ENCODE measurements at regions not wholly inside any gene's neighbourhood (a gene's known extent, or its start where the extent isn't known, plus 50 kb on each side); places are given as distances from the start of the nearest gene placed in this dataset.

DNA sequence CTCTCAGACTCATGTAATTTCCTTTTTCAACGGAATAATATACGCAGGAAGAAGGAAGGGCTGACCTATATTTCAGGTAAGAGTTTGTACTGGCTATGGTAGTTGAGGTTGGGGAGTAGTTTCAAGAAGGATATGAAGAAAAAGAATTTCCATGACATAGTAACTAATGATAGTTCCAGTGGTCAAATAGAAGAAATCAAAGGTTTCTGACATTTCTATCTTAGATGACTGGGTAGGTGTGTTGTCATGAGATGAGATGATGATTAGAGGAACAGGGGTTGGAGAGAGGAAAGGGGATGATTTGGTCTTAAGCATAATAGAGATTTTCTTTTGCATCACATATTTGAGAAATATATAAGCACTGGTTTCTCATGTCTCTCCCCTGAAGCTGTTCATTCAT lies 166.0 kb downstream of the SPATA31D1 start:
- no peak for DNase-seq

DNA sequence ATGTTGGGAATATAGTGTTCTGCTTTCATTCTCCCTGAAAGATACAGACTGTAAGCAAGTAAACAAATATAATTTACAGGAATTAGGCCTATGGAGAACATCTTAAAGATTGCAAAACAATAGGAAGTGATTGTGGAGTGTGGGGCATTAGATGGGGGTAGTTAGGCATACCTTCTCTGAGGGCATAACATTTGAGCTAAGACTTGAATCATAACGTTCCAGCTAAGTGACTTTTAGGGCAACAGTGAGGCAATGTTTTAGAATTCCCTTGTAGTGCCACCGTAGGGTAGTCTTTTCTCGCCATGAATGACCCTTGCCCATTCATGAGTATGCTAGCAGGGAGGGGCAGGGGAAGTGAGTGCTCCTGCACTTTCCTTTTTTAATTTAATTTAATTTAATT lies 173.3 kb downstream of the SPATA31D1 start:
- no peak for DNase-seq

DNA sequence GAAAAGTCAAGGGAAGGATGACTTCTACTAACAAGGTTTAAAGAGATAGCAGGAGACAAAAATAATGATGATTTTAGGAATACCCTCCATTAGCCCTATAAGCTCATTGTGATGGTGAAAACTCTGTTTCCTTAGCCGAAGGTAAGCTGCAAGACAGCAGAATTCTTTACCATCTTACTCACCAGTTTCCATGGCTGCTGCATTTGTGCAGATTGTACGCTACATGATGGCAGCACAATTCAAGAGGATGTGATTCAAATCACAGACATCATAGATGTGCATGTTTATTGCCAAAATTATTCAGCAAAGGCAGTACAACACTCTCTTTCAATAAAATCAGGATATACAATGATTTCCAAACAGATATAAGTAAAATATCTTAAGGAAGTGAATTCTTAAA lies 175.6 kb downstream of the SPATA31D1 start:
- no peak for DNase-seq

DNA sequence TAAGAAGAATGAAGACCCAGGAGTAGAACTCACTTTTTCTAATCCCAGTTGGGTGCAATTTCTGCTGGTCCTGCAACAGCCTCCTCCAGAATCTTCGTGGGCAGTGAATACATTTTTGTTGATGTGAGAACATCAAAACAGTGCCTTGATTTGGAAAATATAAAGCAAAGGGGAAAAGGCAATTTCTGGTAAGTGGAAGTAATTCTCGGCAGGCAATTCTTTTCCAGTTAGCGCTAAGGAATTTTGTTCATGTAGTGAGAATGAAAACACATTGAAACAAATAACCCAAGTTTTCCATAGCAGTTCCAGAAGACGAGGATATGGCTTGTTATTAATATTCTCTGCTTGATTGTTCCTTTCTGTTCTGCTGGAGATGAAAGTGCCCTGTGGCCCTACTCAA lies 178.7 kb downstream of the SPATA31D1 start:
- DNase-seq, result peak; percentile 35

DNA sequence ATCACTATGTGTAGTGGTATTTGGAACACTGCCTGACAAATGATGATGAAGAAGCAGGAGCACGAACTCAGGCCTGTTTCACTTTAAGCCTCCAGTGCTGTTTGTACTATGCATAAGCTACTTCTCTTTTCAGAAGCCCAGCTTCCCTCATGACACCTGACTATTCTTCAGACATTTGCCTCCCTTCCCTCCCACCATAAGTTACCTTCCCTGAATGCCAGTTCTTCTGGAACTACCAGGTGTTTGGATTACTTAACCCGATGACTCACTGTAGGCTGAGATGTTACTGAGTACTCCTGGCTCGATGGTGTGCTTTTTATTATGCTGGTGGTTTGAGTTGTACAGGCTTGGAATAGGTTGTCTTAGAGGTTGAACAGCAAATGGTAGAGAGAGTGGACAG lies 180.0 kb downstream of the SPATA31D1 start:
- no peak for DNase-seq

DNA sequence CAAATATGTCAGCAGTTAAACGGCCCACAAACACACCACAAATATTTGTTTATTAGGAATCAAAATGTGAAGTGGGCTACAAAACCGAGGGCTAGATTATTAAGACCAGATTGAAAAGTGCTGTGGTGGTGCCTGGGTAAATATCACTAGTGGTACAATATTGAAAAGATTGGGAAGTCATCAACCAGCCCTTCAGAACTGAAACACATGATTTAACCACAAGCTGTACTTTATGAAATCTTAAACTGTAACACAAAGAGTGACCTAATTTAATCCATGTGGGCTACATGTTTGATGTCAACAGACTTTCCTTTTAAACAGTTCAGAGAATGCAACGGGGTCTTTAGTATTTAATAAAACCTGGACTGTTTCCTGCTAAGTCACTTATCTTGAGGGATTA lies 182.3 kb downstream of the SPATA31D1 start:
- DNase-seq, result peak; percentile 20

DNA sequence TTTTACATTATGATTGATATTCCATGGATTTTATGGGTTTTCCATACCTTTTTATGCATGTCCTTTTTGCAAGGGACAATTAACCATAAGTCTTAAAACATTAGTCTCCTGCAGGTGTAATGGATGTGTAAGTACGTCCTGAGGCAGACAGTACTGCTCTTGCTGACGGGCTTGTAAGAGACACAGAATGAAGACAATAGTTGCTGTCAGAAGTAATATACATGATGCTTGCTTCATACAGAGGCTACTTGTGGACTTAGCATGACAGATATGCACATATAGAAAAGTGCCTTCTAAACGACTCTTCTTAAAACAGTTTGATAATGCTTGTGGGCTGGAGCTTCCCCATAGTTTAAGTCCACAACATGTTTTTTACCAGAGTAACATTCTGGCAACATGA lies 182.7 kb downstream of the SPATA31D1 start:
- no peak for DNase-seq

DNA sequence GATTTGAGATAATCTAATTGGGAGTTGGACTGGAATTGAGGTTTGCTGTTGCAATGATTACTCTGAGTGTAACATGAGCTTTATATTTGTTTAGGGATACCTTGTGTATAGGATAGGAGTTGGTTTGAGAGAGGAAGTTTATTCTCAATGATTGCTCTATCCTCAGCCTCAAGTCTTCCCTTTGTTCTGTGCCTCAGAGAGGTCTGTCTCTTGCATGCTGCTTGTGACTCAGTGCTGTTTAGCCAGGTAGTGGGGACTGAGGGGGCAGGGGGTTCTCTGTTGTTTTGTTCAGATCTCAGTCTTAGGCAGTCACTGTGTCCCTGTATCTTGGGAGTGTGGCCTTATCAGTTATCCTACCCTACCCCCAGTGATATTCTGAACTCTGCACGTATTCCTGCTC lies 192.1 kb downstream of the SPATA31D1 start:
- DNase-seq, result no peak

DNA sequence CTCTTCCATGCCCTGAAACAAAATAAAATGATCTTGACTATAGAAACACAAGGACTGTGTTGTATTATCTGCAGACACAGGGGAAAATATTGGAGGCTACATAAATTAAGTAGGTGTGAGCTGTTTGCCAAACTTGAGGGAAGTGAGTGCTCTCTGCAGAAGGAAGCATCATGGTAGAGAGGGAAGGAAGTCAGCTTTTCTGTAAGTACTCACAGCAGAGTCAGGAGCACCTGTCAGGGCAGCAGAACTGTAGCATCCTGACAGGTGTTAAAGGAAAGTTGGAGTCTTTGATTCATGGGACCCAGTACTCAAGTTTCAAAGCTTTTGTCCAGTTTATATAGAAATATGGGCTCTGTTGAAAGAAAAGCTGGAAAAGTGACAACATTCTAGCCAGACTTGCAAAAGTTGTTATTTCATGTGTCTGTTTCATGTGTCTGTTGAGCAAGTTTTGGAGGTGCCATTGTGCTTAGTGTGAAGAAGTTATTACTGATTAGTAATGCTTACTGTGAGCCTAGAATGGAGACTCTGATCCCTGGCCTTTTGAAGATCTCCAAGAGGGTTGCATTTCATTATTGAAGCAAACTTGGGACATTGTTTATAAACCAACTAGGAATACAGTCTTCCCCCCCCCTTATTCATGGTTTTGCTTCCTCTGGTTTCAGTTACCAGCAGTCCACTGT lies 194.7 kb downstream of the SPATA31D1 start:
- DNase-seq, result no peak

DNA sequence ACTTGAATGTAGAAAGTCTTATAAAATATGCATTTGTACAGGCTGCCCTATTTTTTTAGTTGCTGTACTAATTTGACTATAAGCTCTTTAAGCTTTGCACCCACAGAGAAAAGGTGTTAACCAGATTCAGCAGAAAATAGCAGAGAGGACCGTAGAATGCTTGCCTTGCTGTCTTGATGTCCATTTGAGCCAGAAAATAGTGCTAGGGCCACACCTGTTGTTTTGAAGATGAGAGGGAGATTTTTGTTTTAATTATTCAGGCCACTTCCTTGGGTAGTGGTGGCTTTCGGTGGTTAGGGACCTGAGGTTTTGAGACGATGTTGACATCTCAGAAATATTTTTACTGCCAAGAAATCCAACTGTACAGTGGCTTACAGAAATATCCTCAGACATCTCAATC lies 196.0 kb downstream of the SPATA31D1 start:
- no peak for DNase-seq

DNA sequence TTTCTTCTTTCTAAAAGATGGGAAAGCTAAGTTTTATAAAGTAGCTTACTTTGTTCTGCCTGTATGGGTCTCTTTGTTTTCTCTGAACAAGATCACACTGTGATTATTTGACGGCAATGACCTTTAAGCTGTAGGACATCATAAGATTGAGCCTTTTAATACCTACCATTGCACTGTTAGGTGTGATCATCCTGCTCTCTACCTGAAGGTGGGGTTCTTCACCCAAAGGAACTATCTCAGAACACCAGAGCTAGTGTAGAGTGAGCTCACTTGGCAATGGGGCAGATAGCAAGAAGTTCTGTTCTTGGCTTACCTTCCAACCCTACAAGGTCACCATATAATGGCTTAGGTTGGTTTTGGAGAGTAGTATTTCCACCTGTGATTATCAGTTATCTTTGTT lies 200.2 kb downstream of the SPATA31D1 start:
- no peak for DNase-seq

DNA sequence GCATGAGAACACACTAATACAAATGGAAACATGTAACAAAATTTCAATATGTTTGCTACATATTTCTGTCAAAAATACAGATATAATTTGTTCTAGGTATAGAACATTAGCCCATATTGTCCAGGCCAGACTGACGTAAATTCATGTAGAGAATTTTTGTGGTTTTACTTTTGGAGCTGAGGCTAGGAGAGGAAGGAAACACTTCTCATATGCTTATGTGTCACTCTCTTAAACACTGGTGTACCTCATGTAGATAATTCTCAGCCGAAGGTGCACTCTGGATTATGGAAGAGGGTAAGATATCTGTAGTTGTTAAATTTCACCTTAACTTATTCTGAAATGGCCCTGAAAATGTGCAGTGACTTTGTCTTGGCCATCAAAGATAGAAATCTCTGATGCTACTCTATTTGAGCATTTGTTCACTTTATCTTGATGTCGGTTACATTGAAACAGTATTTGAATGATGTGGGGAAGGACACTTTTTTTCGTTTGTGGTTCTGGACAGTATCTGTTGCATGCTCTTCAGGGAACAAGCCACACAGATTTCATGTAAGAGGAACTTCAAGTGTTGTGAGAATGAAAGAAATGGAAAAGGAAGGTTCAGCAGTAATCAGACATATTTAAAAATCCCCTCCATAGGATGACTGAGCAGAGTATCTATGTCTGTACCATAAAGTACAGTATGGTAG lies 202.7 kb downstream of the SPATA31D1 start:
- no peak for DNase-seq

DNA sequence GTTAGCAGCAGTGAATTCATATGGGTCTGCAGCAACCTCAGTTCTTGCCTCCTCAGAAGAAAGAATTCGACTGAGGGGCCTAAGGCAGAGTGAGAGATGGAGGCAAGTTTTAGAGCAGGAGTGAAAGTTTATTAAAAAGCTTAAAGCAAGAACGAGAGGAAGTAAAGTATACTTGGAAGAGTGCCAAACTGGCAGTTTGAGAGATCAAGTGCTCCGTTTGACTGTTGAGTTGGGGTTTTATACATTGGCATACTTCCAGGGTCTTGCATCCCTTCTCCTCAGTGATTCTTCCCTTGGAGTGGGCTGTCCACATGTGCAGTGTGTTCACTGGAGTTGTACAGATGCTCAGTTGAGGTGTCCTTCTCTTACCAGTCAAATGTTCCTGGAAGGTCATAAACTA lies 203.6 kb downstream of the SPATA31D1 start:
- DNase-seq, result no peak

DNA sequence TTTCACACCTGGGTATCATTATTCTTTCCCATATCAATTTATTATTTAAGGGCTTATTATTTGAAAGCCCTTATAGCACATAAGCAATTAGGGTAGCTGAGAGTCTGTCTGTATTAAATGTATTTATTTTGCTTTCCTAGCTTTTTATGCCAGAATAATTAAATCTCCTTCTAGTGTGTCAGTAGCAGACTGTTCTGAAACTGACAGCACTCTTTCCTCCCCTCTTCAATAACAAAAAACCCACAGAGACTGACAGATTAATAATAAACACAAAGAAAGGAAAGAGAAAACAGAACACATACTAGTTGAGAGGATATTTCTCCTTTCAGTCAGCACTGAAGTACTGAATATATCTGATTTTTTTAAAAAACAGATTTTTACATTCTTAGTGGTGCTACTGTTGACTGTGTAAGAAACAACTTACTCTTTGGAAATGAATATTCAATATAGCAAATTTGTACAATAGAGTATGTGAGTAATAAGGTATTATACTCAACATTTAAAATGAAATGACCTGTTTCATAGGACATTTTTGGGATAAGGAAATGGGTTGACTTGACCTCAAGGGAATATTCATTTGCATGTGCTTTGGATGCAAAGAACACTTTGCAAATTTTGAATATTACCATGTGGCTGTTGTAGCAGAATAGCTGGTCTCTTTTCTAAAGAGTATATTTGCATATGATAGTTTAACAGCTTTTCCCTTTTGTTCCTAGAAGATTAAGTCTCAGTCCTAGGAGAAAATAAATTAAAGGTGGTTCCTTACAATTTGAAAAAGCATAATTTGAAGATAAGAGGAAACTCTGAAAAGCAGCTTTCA lies 208.3 kb downstream of the SPATA31D1 start:
- DNase-seq, result no peak

DNA sequence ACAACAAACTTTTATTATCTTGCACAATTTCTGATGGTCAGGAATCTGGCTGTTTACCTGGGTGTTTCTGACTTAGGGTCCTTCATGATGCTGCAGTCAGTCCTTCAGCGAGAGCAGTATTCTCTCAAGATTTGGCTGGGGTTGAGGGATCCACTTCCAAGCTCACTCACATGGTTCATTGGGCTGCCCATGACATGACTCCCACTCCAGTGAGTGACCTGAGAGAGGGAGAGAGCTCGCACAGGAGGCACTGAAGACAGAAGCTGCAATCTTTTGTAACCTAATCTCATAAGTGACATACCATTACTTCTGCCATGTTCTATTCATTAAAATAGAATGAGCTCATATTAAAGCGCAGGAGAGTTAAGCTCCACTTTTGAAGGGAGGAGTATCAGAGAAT lies 212.6 kb downstream of the SPATA31D1 start:
- DNase-seq, result no peak

DNA sequence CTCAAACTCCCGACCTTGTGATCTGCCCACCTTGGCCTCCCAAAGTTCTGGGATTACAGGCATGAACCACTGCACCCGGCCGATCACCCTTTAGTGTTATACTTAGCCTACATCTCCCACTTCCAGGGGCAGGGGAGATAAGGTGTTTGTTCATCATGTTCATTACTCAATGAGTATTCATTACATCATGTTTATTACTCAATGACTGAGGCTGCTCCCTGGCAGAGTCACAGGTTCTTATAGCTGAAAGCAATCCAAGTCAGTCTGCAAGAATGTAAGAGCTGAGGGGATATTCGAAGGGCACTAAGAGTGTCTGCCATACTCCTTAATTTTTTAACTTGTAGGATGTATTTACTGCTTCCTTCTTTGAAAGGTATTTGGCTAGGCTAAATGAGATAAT lies 214.2 kb downstream of the SPATA31D1 start:
- DNase-seq, result no peak

DNA sequence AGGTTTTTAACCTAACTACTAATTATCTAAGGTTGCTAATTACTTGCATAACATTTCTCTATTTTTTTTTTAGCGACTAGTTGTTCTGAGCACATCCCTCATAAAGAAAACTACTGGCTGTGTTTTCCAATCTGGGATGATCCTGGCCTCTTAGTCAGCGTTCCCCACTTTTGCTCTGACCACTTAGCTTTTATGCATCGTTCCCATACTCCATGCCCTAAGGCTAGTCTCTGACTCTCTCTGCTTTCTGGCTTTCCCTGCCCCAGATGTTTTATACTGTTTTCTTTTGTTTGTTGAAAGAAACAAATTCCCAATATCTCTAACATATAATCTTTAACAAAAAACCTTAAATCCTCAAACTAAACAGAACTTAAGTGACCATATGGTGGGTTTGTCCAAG lies 217.9 kb downstream of the SPATA31D1 start:
- no peak for DNase-seq

DNA sequence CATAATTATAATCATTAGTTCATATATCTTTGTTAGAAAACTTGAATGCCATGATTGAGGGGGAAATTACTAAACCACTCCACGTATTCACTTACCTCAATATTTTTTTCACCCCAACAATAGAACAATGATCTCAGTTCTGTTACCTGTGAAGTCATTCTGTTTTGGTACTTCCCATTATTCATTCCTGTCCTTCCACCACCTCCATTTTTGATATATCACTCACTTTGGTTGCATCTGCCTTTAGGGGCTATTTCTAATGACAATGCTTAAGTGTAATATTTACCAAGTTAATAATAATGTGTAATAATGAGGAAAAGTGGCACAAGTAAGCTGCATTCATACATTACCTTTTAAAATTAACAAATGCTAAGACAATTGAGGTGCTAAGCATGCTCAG lies 218.4 kb downstream of the SPATA31D1 start:
- DNase-seq, result no peak

DNA sequence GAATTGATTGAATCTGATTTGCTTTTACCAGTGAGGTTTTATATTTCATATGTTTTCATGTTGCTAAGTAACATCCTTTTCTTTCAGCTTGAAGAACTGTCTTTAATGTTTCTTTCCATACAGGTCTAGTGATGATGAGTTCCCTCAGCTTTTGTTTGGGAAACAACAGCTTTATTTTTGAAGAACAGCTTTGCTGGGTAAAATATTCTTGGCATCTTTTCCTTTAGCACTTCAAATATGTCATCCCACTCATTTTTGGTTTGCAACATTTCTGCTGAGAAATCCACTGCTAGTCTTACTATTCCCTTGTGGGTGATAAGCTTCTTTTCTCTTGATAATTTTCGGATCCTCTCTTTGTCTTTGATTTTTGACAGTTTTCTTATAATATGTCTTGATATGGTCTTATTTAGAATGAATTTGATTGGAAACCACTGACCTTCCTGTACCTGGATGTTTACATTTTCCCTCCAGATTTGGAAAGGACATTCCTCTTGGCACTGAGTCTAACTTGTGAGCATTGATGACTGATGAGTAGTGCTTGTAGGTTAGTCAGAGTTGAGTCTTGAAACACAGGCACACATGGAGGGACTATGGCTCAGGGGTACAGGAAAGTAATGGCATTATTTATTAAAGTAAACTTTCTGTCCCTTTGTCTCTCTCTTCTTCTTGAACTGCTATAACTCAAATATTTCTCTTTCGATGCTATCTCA lies 220.3 kb downstream of the SPATA31D1 start:
- DNase-seq, result no peak

DNA sequence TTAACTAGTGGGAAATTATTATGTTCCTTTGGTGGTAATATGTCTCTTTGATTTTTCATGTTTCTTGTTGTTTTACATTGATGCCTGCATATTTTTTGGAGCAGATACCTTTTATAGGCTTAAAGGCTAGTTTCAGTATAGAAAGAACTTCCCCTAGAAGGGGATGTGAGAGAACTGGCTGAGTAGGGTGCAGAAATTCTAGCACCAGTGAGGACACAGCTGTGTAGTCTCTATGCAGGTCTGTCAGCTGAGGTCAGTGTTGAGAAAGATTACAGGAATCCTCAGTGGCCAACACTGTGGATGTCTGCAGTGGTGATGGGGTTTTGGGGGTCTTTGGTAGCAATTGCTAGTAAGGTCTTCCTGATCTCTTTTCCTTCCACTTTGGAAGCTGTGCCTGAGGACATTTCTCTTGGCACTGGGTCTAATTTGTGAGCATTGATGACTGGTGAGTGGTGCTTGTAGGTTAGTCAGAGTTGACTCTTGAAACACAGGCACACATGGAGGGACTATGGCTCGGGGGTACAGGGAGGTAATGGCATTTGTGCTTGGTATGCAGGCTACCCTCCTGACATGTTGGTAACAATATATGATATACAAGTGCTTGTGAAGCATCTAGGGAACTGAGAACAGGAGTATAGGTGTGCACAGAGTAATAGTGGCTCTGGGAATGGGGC lies 221.4 kb downstream of the SPATA31D1 start:
- no peak for DNase-seq

DNA sequence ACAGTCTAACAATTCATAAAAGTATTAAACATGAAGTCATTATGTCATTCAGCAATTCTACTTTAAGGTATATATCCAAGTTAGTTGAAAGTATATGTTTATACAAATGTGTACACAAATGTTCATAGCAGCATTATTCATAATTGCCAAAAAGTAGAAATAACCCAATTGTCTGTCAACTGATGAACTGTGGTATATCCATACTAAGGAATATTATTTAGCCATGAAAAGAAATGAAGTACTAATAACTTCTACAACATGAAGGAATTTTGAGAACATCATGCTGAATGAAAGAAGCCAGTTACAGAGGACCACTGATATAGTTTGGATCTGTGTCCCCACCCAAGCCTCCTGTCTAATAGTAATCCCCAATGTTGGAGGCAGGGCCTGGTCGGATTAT lies 224.3 kb downstream of the SPATA31D1 start:
- no peak for DNase-seq

DNA sequence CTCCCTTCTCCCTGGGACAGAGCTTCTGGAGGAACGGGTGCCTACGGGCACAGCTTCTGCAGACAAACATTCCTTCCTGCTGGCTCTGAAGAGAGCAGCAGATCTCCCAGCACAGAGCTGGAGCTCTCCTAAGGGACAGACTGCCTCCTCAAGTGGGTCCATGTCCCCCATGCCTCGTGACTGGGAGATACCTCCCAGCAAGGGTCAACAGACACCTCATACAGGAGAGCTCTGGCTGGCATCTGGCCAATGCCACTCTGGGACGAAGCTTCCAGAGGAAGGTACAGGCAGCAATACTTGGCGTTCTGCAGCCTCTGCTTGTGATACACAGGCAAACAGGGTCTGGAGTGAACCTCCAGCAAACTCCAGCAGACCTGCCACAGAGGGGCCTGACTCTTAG lies 227.9 kb downstream of the SPATA31D1 start:
- no peak for DNase-seq

All from skin of body (tissue), 1 donor.